GM20000 (cell line): ENCODE measurements at regions not wholly inside any gene's neighbourhood (a gene's known extent, or its start where the extent isn't known, plus 50 kb on each side); places are given as distances from the start of the nearest gene placed in this dataset.

Experiments used
- DNase-seq: peaks from one replicate; pipeline ENCODE4 v3.0.0; 2012; ENCODE audit warnings: low spot score
- CTCF ChIP-seq: IDR thresholded peaks from 2 replicates; pipeline ENCODE4 v1.5.1; 2012; ENCODE audit warnings: mild to moderate bottlenecking, control low read depth; ENCODE audit errors: extremely low read depth, missing control alignments

DNA sequence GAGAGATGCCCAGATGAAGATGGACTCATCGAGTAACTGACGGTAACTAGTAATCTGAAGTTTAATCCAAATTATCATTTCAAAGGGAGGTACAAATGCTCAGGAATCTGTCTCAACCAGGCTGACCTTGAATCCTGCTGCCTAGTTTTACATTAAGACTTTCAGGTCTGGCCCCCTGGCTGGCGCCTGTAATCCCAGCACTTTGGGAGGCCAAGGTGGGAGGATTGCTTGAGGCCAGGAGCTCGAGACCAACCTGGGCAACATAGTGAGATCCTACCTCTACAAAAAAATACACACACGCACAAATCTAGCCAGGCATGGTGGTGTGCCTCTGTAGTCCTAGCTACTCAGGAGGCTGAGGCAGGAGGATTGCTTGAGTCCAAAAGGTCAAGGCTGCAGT lies 95.7 kb upstream of the AKT3 start:
- DNase-seq, result no peak
- no peak for TF ChIP-seq CTCF

DNA sequence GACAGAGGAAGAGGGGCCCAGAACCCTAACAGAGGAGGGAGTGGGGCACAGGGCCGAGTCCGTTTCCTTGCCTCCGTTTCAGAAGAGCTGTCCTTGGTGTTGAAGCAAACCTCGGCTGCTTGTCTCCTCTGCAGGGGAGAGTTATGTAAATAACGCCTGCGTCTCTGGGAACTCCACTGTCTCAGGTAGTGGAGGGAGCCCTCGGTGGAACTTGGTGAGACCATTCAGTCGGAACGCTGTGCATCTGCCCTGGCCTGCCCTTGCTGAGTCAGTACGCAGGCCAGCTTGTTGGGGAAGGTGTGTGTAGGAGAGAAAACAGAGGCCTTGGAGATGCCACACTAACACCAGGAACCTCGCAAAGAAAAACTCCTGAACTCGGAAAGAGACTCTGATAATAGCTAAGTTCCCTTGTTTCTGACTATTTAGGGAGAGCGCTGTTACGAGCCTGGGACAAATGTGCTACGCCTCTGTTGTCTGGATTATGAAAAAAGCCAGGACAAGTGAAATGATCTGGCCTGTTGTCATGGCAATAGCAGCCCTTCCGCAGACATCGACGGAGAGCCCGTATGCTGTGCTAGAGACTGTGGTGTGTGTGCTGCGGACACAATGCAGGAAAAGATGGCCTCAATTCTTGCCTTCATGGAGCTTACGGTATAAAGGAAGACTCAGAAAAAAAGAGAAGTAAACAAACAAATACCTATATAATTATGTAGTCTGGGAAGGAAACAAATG lies 94.6 kb upstream of the AKT3 start:
- DNase-seq, result no peak
- no peak for TF ChIP-seq CTCF

- DNase-seq, result no peak
- no peak for TF ChIP-seq CTCF
These were observed 93.8 kb upstream of the AKT3 start for GRCh38 chr1:243943671-243944428.

GRCh38 chr1:243942196-243943150 lies 92.4 kb upstream of the AKT3 start:
- TF ChIP-seq CTCF, result no peak
- DNase-seq, result no peak

- TF ChIP-seq CTCF, result no peak
- no peak for DNase-seq
These were observed 90.4 kb upstream of the AKT3 start for GRCh38 chr1:243940451-243940850.

DNA sequence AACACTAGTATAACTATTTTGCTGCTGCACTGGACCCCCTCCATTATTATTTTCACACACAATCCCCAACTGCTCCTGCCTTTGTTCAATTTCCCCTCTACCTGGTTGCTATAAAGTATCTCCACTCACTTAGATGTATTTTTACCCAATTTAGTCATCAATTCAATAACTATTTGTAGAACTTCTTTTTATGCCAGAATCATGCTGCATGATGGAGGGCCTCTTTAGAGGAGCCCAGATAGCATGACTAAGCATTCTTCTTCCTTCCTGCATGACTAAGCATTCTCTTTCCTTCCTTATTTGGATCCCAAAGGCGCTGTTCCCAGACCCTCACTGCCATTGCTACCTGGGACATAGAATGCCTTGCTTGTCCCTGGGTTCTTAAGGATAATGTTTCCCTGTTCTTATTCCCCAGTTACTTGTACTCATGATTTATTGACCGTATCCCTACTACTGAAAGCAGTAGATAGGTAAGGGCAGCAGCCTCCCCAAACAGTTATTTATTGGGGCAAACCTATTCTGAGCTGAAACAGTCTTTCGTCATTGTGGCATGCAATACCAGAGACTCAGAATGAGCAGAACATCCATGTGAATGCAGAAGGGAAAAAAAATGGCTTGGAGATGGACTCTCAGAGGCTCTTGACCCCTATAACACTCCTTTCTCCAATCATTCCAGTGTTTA lies 89.3 kb upstream of the AKT3 start:
- no peak for DNase-seq
- TF ChIP-seq CTCF, result no peak
